NCI-H2081 treated with DMSO at 0.1 percent for 48 hours (cell line): ENCODE measurements at regions not wholly inside any gene's neighbourhood (a gene's known extent, or its start where the extent isn't known, plus 50 kb on each side); places are given as distances from the start of the nearest gene placed in this dataset.
"Not testable (repeated sequence)": the region's sequence is repeated elsewhere in the genome, so short reads cannot be mapped to it uniquely, and the experiment has no call there.

Experiments used
- DNase-seq: peaks from one replicate; lab custom pipeline; 2025; lab: John Stamatoyannopoulos, UW

- no peak for DNase-seq
Measured at GRCh38 chr4:137853424-137853823, 321.1 kb upstream of the PCDH18 start.

- no peak for DNase-seq
Measured at GRCh38 chr4:137852326-137852725, 320.0 kb upstream of the PCDH18 start.

GRCh38 chr4:137851435-137851834 lies 319.1 kb upstream of the PCDH18 start:
- no peak for DNase-seq

- DNase-seq, result not testable (repeated sequence)
Measured at GRCh38 chr4:137827945-137828344, 295.7 kb upstream of the PCDH18 start.

- DNase-seq, result no peak
Measured at GRCh38 chr4:137825505-137825904, 293.2 kb upstream of the PCDH18 start.

- DNase-seq, result no peak
Measured at GRCh38 chr4:137823007-137823406, 290.7 kb upstream of the PCDH18 start.

GRCh38 chr4:137819964-137820383 lies 287.7 kb upstream of the PCDH18 start:
- DNase-seq, result no peak

GRCh38 chr4:137812258-137812657 lies 280.0 kb upstream of the PCDH18 start:
- no peak for DNase-seq

GRCh38 chr4:137806420-137806819 lies 274.1 kb upstream of the PCDH18 start:
- no peak for DNase-seq

- DNase-seq, result no peak
Measured at GRCh38 chr4:137804906-137805495, 272.7 kb upstream of the PCDH18 start.

GRCh38 chr4:137800861-137801260 lies 268.6 kb upstream of the PCDH18 start:
- no peak for DNase-seq

- no peak for DNase-seq
Measured at GRCh38 chr4:137794764-137795254, 262.5 kb upstream of the PCDH18 start.

- DNase-seq, result not testable (repeated sequence)
Measured at GRCh38 chr4:137789263-137789662, 257.0 kb upstream of the PCDH18 start.

- not testable (repeated sequence) for DNase-seq
Measured at GRCh38 chr4:137783923-137784322, 251.6 kb upstream of the PCDH18 start.

- no peak for DNase-seq
Measured at GRCh38 chr4:137775701-137776100, 243.4 kb upstream of the PCDH18 start.

- DNase-seq, result no peak
Measured at GRCh38 chr4:137774501-137774900, 242.2 kb upstream of the PCDH18 start.

GRCh38 chr4:137768881-137769280 lies 236.6 kb upstream of the PCDH18 start:
- DNase-seq, result no peak

- DNase-seq, result no peak
Measured at GRCh38 chr4:137768196-137768595, 235.9 kb upstream of the PCDH18 start.

GRCh38 chr4:137762591-137762990 lies 230.3 kb upstream of the PCDH18 start:
- no peak for DNase-seq

- DNase-seq, result no peak
Measured at GRCh38 chr4:137754652-137755471, 222.6 kb upstream of the PCDH18 start.

GRCh38 chr4:137749466-137749865 lies 217.2 kb upstream of the PCDH18 start:
- DNase-seq, result no peak

GRCh38 chr4:137748616-137749015 lies 216.3 kb upstream of the PCDH18 start:
- DNase-seq, result no peak

- no peak for DNase-seq
Measured at GRCh38 chr4:137740141-137740540, 207.8 kb upstream of the PCDH18 start.
